ENCODE measurements at regions not wholly inside any gene's neighbourhood (a gene's known extent, or its start where the extent isn't known, plus 50 kb on each side); places are given as distances from the start of the nearest gene placed in this dataset.

DNA sequence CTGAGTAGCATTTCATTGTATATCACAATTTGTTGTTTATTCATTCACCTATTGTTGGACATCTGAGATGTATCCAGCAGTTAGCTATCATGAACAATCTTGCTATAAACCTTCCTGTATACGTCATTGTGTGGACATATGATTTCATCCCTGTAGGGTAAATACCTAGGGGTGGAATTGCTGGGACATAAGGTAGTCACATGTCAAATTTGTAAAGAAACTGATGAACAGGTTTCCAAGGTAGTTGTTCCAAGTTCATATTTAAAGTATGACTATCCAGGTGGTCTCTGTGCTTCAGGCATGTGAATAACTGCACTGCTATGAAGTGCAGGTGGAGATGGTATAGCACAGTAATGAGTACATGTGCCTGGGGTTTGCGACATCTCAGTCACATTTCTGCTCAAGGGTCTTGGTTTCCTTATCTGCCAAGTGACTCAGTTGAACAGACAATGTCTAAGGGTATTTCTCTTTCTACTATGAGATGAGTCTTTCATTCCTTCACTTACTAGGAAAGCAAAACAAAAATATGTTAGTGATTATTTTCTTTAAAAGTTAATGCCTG lies 229.0 kb upstream of the HES1 start:
- Histone ChIP-seq H3K4me1 (ENCODE audit: insufficient read depth, low read length) (no peaks in the 10 kb centered on the region), H3K4me2 (ENCODE audit: insufficient read depth, low read length) (no peak overlapping the region), H4K20me1 (ENCODE audit: insufficient read depth, low read length) (no peaks in the 10 kb centered on the region), H3K27ac (ENCODE audit: low read length) (no peak overlapping the region), H3K9me3 (ENCODE audit: insufficient read depth, low read length, severe bottlenecking) (no peaks in the 10 kb centered on the region), H3K79me2 (ENCODE audit: insufficient read depth, low read length) (no peaks in the 10 kb centered on the region), H2AFZ (ENCODE audit: low read depth, low read length) (no peak overlapping the region), H3K9ac (ENCODE audit: low read depth, low read length) (no peak overlapping the region), H3K4me3 (ENCODE audit: low read depth in 1 of 2, low read length in 2 of 2) (no peak overlapping the region), H3K27me3 (ENCODE audit: insufficient read depth, low read length, poor library complexity) (peaks cover 7% of the 10 kb centered on the region), H3K36me3 (ENCODE audit: insufficient read depth, low read length) (no peaks in the 10 kb centered on the region)
- no peak for TF ChIP-seq EZH2 (IDR thresholded peaks at IDR 0.05; ENCODE audit: borderline replicate concordance, low read depth, low read length, severe bottlenecking)
- TF ChIP-seq, protein P1, sequence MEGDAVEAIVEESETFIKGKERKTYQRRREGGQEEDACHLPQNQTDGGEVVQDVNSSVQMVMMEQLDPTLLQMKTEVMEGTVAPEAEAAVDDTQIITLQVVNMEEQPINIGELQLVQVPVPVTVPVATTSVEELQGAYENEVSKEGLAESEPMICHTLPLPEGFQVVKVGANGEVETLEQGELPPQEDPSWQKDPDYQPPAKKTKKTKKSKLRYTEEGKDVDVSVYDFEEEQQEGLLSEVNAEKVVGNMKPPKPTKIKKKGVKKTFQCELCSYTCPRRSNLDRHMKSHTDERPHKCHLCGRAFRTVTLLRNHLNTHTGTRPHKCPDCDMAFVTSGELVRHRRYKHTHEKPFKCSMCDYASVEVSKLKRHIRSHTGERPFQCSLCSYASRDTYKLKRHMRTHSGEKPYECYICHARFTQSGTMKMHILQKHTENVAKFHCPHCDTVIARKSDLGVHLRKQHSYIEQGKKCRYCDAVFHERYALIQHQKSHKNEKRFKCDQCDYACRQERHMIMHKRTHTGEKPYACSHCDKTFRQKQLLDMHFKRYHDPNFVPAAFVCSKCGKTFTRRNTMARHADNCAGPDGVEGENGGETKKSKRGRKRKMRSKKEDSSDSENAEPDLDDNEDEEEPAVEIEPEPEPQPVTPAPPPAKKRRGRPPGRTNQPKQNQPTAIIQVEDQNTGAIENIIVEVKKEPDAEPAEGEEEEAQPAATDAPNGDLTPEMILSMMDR (IDR thresholded peaks at IDR 0.05; ENCODE audit: borderline replicate concordance, extremely low read depth, low read length, poor library complexity, severe bottlenecking): no peak
- ATAC-seq (ENCODE audit: insufficient read depth, low read depth): no peak
- no peak for DNase-seq

- H3K9me3 ChIP-seq (ENCODE audit: insufficient read depth, low read length, severe bottlenecking): no peaks in the 10 kb centered on the region
- no peak overlapping the region for H3K4me2 ChIP-seq (ENCODE audit: insufficient read depth, low read length)
- ATAC-seq (ENCODE audit: insufficient read depth, low read depth): no peak
- H4K20me1 ChIP-seq (ENCODE audit: insufficient read depth, low read length): no peaks in the 10 kb centered on the region
- TF ChIP-seq EZH2 (IDR thresholded peaks at IDR 0.05; ENCODE audit: borderline replicate concordance, low read depth, low read length, severe bottlenecking): no peak
- TF ChIP-seq, protein P1 (IDR thresholded peaks at IDR 0.05; ENCODE audit: borderline replicate concordance, extremely low read depth, low read length, poor library complexity, severe bottlenecking): no peak
- DNase-seq: no peak
- H3K27me3 ChIP-seq (ENCODE audit: insufficient read depth, low read length, poor library complexity): peaks cover 2% of the 10 kb centered on the region
- H3K4me1 ChIP-seq (ENCODE audit: insufficient read depth, low read length): no peaks in the 10 kb centered on the region
- no peak overlapping the region for H3K4me3 ChIP-seq (ENCODE audit: low read depth in 1 of 2, low read length in 2 of 2)
- no peak overlapping the region for H2AFZ ChIP-seq (ENCODE audit: low read depth, low read length)
- H3K9ac ChIP-seq (ENCODE audit: low read depth, low read length): no peak overlapping the region
- H3K36me3 ChIP-seq (ENCODE audit: insufficient read depth, low read length): no peaks in the 10 kb centered on the region
- no peaks in the 10 kb centered on the region for H3K79me2 ChIP-seq (ENCODE audit: insufficient read depth, low read length)
- H3K27ac ChIP-seq (ENCODE audit: low read length): no peak overlapping the region
Observed at GRCh38 chr3:193908181-193908744, 227.7 kb upstream of the HES1 start.

- no peaks in the 10 kb centered on the region for H3K27me3 ChIP-seq (ENCODE audit: insufficient read depth, low read length, poor library complexity)
- no peak overlapping the region for H3K4me2 ChIP-seq (ENCODE audit: insufficient read depth, low read length)
- H3K9me3 ChIP-seq (ENCODE audit: insufficient read depth, low read length, severe bottlenecking): no peaks in the 10 kb centered on the region
- no peak overlapping the region for H3K4me3 ChIP-seq (ENCODE audit: low read depth in 1 of 2, low read length in 2 of 2)
- DNase-seq (no peak), ATAC-seq (ENCODE audit: insufficient read depth, low read depth) (no peak)
- H3K27ac ChIP-seq (ENCODE audit: low read length): no peak overlapping the region
- no peaks in the 10 kb centered on the region for H3K4me1 ChIP-seq (ENCODE audit: insufficient read depth, low read length)
- H3K9ac ChIP-seq (ENCODE audit: low read depth, low read length): no peak overlapping the region
- H3K79me2 ChIP-seq (ENCODE audit: insufficient read depth, low read length): no peaks in the 10 kb centered on the region
- H2AFZ ChIP-seq (ENCODE audit: low read depth, low read length): no peak overlapping the region
- H4K20me1 ChIP-seq (ENCODE audit: insufficient read depth, low read length): no peaks in the 10 kb centered on the region
- H3K36me3 ChIP-seq (ENCODE audit: insufficient read depth, low read length): no peaks in the 10 kb centered on the region
- TF ChIP-seq EZH2 (IDR thresholded peaks at IDR 0.05; ENCODE audit: borderline replicate concordance, low read depth, low read length, severe bottlenecking): no peak
- TF ChIP-seq, protein P1 (IDR thresholded peaks at IDR 0.05; ENCODE audit: borderline replicate concordance, extremely low read depth, low read length, poor library complexity, severe bottlenecking): no peak
Observed at GRCh38 chr3:193909387-193909786, 226.6 kb upstream of the HES1 start.
